Occipital lobe (tissue), 1 donor: ENCODE measurements at regions not wholly inside any gene's neighbourhood (a gene's known extent, or its start where the extent isn't known, plus 50 kb on each side); places are given as distances from the start of the nearest gene placed in this dataset.
"Not testable (repeated sequence)": the region's sequence is repeated elsewhere in the genome, so short reads cannot be mapped to it uniquely, and the experiment has no call there.

ENCODE experiments used
- DNase-seq: peaks from one replicate; lab custom pipeline; 2025; lab: John Stamatoyannopoulos, UW

- peak; percentile 0 for DNase-seq
Observed at GRCh38 chrX:25442499-25442898, 426.7 kb upstream of the ARX start.

- no peak for DNase-seq
Observed at GRCh38 chrX:25433307-25433706, 417.5 kb upstream of the ARX start.

- no peak for DNase-seq
Observed at GRCh38 chrX:25432396-25432795, 416.6 kb upstream of the ARX start.

- DNase-seq = no peak
Observed at GRCh38 chrX:25427873-25428555, 412.2 kb upstream of the ARX start.

- DNase-seq = not testable (repeated sequence)
Observed at GRCh38 chrX:25404163-25404562, 388.4 kb upstream of the ARX start.

- no peak for DNase-seq
Observed at GRCh38 chrX:25389266-25389665, 373.5 kb upstream of the ARX start.

GRCh38 chrX:25383196-25383595 is 367.4 kb upstream of the ARX start:
- no peak for DNase-seq

GRCh38 chrX:25356456-25356855 is 340.7 kb upstream of the ARX start:
- no peak for DNase-seq

GRCh38 chrX:25344161-25344936 is 328.6 kb upstream of the ARX start:
- peak; percentile 4 for DNase-seq

- no peak for DNase-seq
Observed at GRCh38 chrX:25343060-25343459, 327.3 kb upstream of the ARX start.

- DNase-seq = no peak
Observed at GRCh38 chrX:25337841-25338240, 322.1 kb upstream of the ARX start.

GRCh38 chrX:25300994-25301393 is 285.2 kb upstream of the ARX start:
- DNase-seq = no peak

- DNase-seq = no peak
Observed at GRCh38 chrX:25296850-25297249, 281.1 kb upstream of the ARX start.

- DNase-seq = no peak
Observed at GRCh38 chrX:25295466-25295865, 279.7 kb upstream of the ARX start.

GRCh38 chrX:25290132-25290531 is 274.4 kb upstream of the ARX start:
- DNase-seq = no peak

- no peak for DNase-seq
Observed at GRCh38 chrX:25288676-25289075, 272.9 kb upstream of the ARX start.

- no peak for DNase-seq
Observed at GRCh38 chrX:25287521-25287920, 271.8 kb upstream of the ARX start.

GRCh38 chrX:25285598-25285997 is 269.8 kb upstream of the ARX start:
- no peak for DNase-seq

GRCh38 chrX:25279510-25279909 is 263.7 kb upstream of the ARX start:
- no peak for DNase-seq

- no peak for DNase-seq
Observed at GRCh38 chrX:25278341-25278740, 262.6 kb upstream of the ARX start.

- DNase-seq = no peak
Observed at GRCh38 chrX:25277574-25277973, 261.8 kb upstream of the ARX start.

- DNase-seq = no peak
Observed at GRCh38 chrX:25275159-25275558, 259.4 kb upstream of the ARX start.

GRCh38 chrX:25241461-25241860 is 225.7 kb upstream of the ARX start:
- DNase-seq = no peak
